GM21515 (cell line): ENCODE measurements at regions not wholly inside any gene's neighbourhood (a gene's known extent, or its start where the extent isn't known, plus 50 kb on each side); places are given as distances from the start of the nearest gene placed in this dataset.
"Not testable (repeated sequence)": the region's sequence is repeated elsewhere in the genome, so short reads cannot be mapped to it uniquely, and the experiment has no call there.

Experiments used
- ATAC-seq: cut with Tn5 transposase; IDR thresholded peaks from one replicate; pipeline ENCODE4 v1.9.1; 2021; ENCODE audit not compliant: unreplicated experiment

DNA sequence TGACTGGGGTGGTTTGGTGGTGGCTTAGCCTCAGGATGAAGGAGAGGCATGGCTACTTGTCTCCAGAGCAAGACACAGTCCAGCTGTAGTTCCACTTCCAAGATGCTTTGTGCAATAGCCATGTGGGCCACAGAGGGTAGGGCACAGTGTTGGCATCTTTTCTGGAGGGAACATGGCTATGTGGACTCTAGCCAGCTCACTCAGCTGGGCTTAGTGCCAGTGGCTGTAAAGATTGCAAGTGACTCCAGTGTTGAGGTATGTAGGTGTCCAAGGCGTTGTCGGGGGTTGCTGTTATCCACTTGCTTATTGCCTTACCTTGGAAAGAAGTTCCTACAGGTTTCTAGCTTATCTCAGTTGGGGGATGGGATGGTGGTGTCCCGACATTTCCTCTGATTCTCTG, 233.4 kb downstream of the CD109 start:
- ATAC-seq = no peak

- ATAC-seq = no peak
Measured at GRCh38 chr6:73927421-73927820, 231.4 kb downstream of the CD109 start.

DNA sequence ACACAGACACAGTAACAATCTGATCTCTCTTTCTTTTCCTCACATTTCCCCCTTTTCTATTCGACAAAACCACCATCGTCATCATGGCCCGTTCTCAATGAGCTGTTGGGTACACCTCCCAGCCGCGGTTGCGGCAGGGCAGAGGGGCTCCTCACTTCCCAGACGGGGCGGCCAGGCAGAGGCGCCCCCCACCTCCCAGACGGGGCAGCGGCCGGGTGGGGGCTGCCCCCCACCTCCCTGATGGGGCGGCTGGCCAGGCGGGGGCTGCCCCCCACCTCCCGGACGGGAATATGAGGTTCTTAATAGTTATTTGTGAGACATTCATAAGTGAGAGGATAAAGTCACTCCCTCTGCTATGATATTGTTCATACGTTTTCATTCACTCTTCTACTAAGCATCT, 229.7 kb downstream of the CD109 start:
- ATAC-seq = not testable (repeated sequence)

DNA sequence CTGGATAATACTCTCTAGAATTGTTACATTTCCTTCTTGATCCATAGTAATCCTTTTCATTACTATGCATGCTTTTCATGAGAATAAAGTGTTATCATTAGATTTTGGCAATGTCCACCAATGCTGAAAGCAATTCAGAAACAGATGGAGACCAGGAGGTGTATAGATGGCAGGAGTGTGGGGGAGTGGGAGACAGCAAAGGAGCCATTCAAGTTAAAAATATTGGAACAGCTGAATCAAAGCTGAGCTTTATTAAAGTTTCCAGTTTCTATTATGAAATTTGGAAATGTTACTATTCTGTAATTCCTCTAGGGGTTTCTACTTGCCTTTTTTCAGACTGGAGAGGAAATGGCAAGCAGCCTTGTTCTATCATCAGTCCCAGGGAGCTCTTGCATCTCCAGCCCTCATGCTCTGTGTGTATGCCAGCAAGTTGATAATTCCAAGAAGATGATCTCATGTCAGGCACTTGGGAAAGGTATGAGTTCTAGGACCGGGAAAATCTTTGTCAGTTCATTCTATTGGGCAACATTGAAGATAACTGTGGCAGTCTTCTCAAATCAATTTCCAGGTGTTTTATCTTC, 228.0 kb downstream of the CD109 start:
- ATAC-seq = no peak

GRCh38 chr6:73903155-73903554, 207.2 kb downstream of the CD109 start:
- ATAC-seq = no peak

DNA sequence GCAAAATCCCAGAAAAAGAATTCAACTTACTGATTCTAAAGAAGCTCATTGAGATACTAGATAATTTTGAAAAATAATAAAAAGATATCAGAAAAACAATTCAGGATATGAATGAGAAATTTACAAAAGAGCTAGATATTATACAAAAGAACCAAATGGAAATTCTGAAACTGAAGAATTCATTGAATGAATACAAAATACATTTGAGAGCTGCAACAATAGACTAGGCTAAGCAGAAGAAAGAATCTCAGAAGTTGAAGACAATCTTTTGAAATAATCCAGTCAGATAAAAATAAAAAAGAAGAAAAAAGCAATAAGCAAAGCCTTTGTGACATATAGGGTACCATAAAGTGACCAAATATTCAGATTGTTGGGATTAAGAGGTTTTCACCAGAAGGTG, 206.0 kb downstream of the CD109 start:
- ATAC-seq = no peak

GRCh38 chr6:73901311-73901710, 205.3 kb downstream of the CD109 start:
- ATAC-seq = no peak

GRCh38 chr6:73898599-73898998, 202.6 kb downstream of the CD109 start:
- ATAC-seq = no peak

GRCh38 chr6:73893696-73894095, 197.7 kb downstream of the CD109 start:
- no peak for ATAC-seq

- ATAC-seq = no peak
Measured at GRCh38 chr6:73888050-73888449, 192.0 kb downstream of the CD109 start.

- ATAC-seq = no peak
Measured at GRCh38 chr6:73885393-73885792, 189.4 kb downstream of the CD109 start.

DNA sequence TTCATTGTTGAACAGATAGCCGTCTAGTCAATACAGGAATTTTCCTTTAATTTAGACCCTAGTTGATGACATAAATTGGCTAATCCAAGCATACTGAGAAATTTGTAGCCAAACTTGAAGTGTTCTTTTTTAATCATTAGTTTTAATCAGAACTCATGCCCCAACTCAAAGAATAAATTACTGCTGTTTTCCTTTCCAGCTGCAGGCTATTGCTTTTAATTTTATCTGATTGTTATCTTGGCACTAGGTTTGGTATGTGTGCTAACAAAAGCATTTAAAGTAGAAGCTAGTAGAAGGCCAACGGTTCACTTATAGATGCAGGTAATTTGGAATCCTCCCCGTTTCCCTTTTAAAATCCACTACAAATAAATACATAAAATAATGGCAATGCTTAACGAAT, 188.5 kb downstream of the CD109 start:
- no peak for ATAC-seq

GRCh38 chr6:73879501-73880293, 183.7 kb downstream of the CD109 start:
- no peak for ATAC-seq

DNA sequence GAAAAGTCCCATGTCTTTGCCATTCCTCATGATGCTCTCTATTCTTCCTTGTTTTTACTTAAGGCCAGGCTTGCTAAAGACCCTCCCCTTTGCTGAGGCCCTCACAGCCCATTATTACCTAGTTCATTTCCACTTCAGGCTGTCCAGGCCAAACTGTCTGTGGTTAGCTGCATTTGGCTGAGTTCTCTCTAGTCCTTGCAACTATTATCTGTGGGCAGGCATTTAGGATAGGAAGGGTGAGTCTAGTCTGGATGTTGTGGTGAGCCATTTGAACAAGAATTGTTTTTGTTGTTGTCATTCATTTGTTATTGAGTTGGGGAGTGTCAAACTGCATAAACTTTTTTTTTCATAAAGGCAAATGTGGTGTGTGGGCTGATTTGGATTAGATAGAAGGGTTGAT, 182.4 kb downstream of the CD109 start:
- ATAC-seq = no peak
